Psoas muscle (tissue), 7 donors: ENCODE measurements at regions not wholly inside any gene's neighbourhood (a gene's known extent, or its start where the extent isn't known, plus 50 kb on each side); places are given as distances from the start of the nearest gene placed in this dataset.

Source experiments
- ATAC-seq, 4 donors: fragments of 200-7000 bp; cut with Tn5 transposase; one replicate each; pipeline ENCODE4 v1.9.1; 2020; ENCODE audit warnings: moderate library complexity in 3 of 4, mild to moderate bottlenecking in 2 of 4
- DNase-seq, 2 donors: peaks; one replicate each; pipeline ENCODE4 v3.0.0-alpha.2; 2020
- H3K27ac ChIP-seq: fragments of 200-600 bp; one replicate; pipeline ENCODE4 v1.8.0; 2022
- H3K27me3 ChIP-seq, 3 donors: fragments of 200-600 bp in 1 of 3; one replicate each; pipeline versions ENCODE4 v1.6.1 to v1.8.0; 2013 to 2022; ENCODE audit warnings: low read length in 2 of 3, mild to moderate bottlenecking in 2 of 3, moderate library complexity in 1 of 3; ENCODE audit not compliant: insufficient read depth in 3 of 3
- H3K36me3 ChIP-seq, 2 donors: fragments of 200-600 bp in 1 of 2; one replicate each; pipeline versions ENCODE4 v1.6.1 to v1.8.0; 2013 to 2022; ENCODE audit warnings: low read depth in 1 of 2, mild to moderate bottlenecking in 1 of 2, moderate library complexity in 1 of 2; ENCODE audit not compliant: insufficient read depth in 1 of 2
- H3K4me1 ChIP-seq: fragments of 200-600 bp; one replicate; pipeline ENCODE4 v1.8.0; 2022
- H3K4me3 ChIP-seq: fragments of 200-600 bp; one replicate; pipeline ENCODE4 v1.8.0; 2022; ENCODE audit warnings: mild to moderate bottlenecking
- H3K9me3 ChIP-seq: fragments of 200-600 bp; one replicate; pipeline ENCODE4 v1.8.0; 2022
- CTCF ChIP-seq: fragments of 200-600 bp; IDR thresholded peaks from one replicate; pipeline ENCODE4 v1.8.0; 2022; ENCODE audit warnings: antibody characterized with exemption
- WGBS, 3 donors: extraction: QIAGEN DNeasy Blood & Tissue Kit; methylation state at CpG; one replicate each; pipeline versions ENCODE4 v1.1.6 to v1.1.7; 2013; 5-methylcytosine and 5-hydroxymethylcytosine counted together
- intact Hi-C, 2 donors: fragments of 100-400 bp; cut with DNase I; formaldehyde crosslinking; loops; one replicate each; pipeline versions ENCODE4 v1.11.0 to v1.14.2; 2022
- donor health status: healthy with polysubstance abuse.
- donor health status: DM: no; HTN: no; CAD: no; lungs with moderate emphysema.
- donor health status: Bipolar disorder and iron deficiency.
- donor health status: healthy.
- donor health status: DM: yes; HTN: yes; CAD: no.
- donor health status: DM: no; HTN: no; CAD: no.
- donor health status: DM: yes; HTN: yes; CAD: no.

- Histone ChIP-seq H3K27me3 (no peaks in the 10 kb centered on the region), H3K27ac (no peak overlapping the region), H3K4me1 (peaks cover 7% of the 10 kb centered on the region), H3K4me3 (no peak overlapping the region), H3K9me3 (no peaks in the 10 kb centered on the region), H3K36me3 (no peaks in the 10 kb centered on the region)
- no peak for ATAC-seq
- intact Hi-C loops, result no loop called here
- WGBS, 3 donors, result 95 to 96% (median 95%) methylated on average over 1 of the region's 1 CpG
- no peak for DNase-seq
- TF ChIP-seq CTCF, result no peak
Observed at GRCh38 chr20:8953300-8953699, 115.6 kb upstream of the PLCB4 start.

GRCh38 chr20:8960241-8960640 lies 108.6 kb upstream of the PLCB4 start:
- Histone ChIP-seq H3K36me3 (no peaks in the 10 kb centered on the region), H3K27ac (no peak overlapping the region), H3K27me3 (no peaks in the 10 kb centered on the region), H3K4me3 (no peak overlapping the region), H3K4me1 (peaks cover 15% of the 10 kb centered on the region), H3K9me3 (no peaks in the 10 kb centered on the region)
- intact Hi-C loops, result no loop called here
- ATAC-seq, result no peak
- no peak for TF ChIP-seq CTCF
- 75 to 90% (median 78%) methylated on average over 4 of the region's 4 CpGs for WGBS, 3 donors
- no peak for DNase-seq

GRCh38 chr20:8963330-8963729 lies 105.6 kb upstream of the PLCB4 start:
- DNase-seq, result no peak
- no peaks in the 10 kb centered on the region for H3K9me3 ChIP-seq
- H3K4me1 ChIP-seq, result peaks cover 8% of the 10 kb centered on the region
- H3K4me3 ChIP-seq, result no peak overlapping the region
- H3K27me3 ChIP-seq, result no peaks in the 10 kb centered on the region
- H3K36me3 ChIP-seq, result no peaks in the 10 kb centered on the region
- TF ChIP-seq CTCF, result no peak
- ATAC-seq, result no peak
- intact Hi-C loops, result no loop called here
- H3K27ac ChIP-seq, result no peak overlapping the region

- TF ChIP-seq CTCF, result no peak
- no peak overlapping the region for H3K27ac ChIP-seq
- 63 to 68% (median 67%) methylated on average over 5 of the region's 5 CpGs for WGBS, 3 donors
- no peaks in the 10 kb centered on the region for H3K36me3 ChIP-seq
- H3K4me1 ChIP-seq, result no peaks in the 10 kb centered on the region
- ATAC-seq (no peak), DNase-seq (no peak)
- no peak overlapping the region for H3K4me3 ChIP-seq
- H3K9me3 ChIP-seq, result no peaks in the 10 kb centered on the region
- no peaks in the 10 kb centered on the region for H3K27me3 ChIP-seq
- intact Hi-C loops, result no loop called here
Observed at GRCh38 chr20:8964959-8965562, 103.8 kb upstream of the PLCB4 start.

GRCh38 chr20:8967641-8968245 lies 101.1 kb upstream of the PLCB4 start:
- H3K4me1 ChIP-seq, result no peaks in the 10 kb centered on the region
- no peak for DNase-seq
- WGBS, 3 donors, result 96 to 98% (median 98%) methylated on average over 2 of the region's 2 CpGs
- no peaks in the 10 kb centered on the region for H3K9me3 ChIP-seq
- H3K36me3 ChIP-seq, result no peaks in the 10 kb centered on the region
- ATAC-seq, result no peak
- no peak for TF ChIP-seq CTCF
- H3K4me3 ChIP-seq, result no peak overlapping the region
- no peaks in the 10 kb centered on the region for H3K27me3 ChIP-seq
- no peak overlapping the region for H3K27ac ChIP-seq
- intact Hi-C loops, result no loop called here
